Lung (tissue), 11 donors: ENCODE measurements at regions not wholly inside any gene's neighbourhood (a gene's known extent, or its start where the extent isn't known, plus 50 kb on each side); places are given as distances from the start of the nearest gene placed in this dataset.
"Not testable (repeated sequence)": the region's sequence is repeated elsewhere in the genome, so short reads cannot be mapped to it uniquely, and the experiment has no call there.

ENCODE experiments used
- ATAC-seq: fragments of 200-7000 bp; cut with Tn5 transposase; one replicate; pipeline ENCODE4 v1.9.1; 2020; ENCODE audit warnings: moderate number of reproducible peaks; ENCODE audit not compliant: insufficient read depth, low FRiP score
- DNase-seq, 3 donors: peaks; one replicate each; pipeline ENCODE4 v3.0.0-alpha.2; 2013 to 2017
- H3K27ac ChIP-seq, 2 donors: one replicate each; pipeline ENCODE4 v1.5.1; 2013; ENCODE audit warnings: mild to moderate bottlenecking in 2 of 2, moderate library complexity in 2 of 2, control low read depth in 1 of 2, inconsistent platforms in 1 of 2, low read depth in 1 of 2, low read length in 1 of 2
- H3K27me3 ChIP-seq, 3 donors: one replicate each; pipeline ENCODE4 v1.5.1; 2013; ENCODE audit warnings: low read length in 2 of 3; ENCODE audit not compliant: control insufficient read depth in 3 of 3, insufficient read depth in 3 of 3
- H3K36me3 ChIP-seq, 4 donors: one replicate each; pipeline ENCODE4 v1.5.1; 2013; ENCODE audit warnings: low read length in 4 of 4, mild to moderate bottlenecking in 1 of 4, moderate library complexity in 1 of 4; ENCODE audit not compliant: control insufficient read depth in 4 of 4, insufficient read depth in 4 of 4
- H3K4me1 ChIP-seq, 5 donors: one replicate each; pipeline ENCODE4 v1.5.1; 2013; ENCODE audit warnings: low read length in 5 of 5, mild to moderate bottlenecking in 2 of 5, moderate library complexity in 1 of 5; ENCODE audit not compliant: control insufficient read depth in 5 of 5, insufficient read depth in 5 of 5
- H3K4me3 ChIP-seq: one replicate; pipeline ENCODE4 v1.5.1; 2013; ENCODE audit warnings: mild to moderate bottlenecking, control low read depth, moderate library complexity
- H3K9ac ChIP-seq, 2 donors: one replicate each; pipeline ENCODE4 v1.5.1; 2013; ENCODE audit warnings: low read length in 2 of 2, control low read depth in 1 of 2; ENCODE audit not compliant: insufficient read depth in 1 of 2
- H3K9me3 ChIP-seq, 4 donors: one replicate each; pipeline ENCODE4 v1.5.1; 2013; ENCODE audit warnings: low read length in 3 of 4, mild to moderate bottlenecking in 1 of 4, moderate library complexity in 1 of 4; ENCODE audit not compliant: control insufficient read depth in 4 of 4, insufficient read depth in 3 of 4
- WGBS, 2 donors: extraction: QIAGEN DNeasy Blood & Tissue Kit; methylation state at CpG; one replicate each; pipeline ENCODE4 v1.1.7; 2013; 5-methylcytosine and 5-hydroxymethylcytosine counted together
- TF ChIP-seq, protein P1 (sequence below): IDR thresholded peaks from 2 replicates; pipeline ENCODE4 v1.5.1; 2012; ENCODE audit warnings: mild to moderate bottlenecking; ENCODE audit errors: control extremely low read depth, extremely low read depth
- donor health status: control.
- donor health status: control.
- donor health status: Bipolar disorder and iron deficiency.
- donor health status: healthy.
- donor health status: DM: yes; HTN: yes; CAD: no.

DNA sequence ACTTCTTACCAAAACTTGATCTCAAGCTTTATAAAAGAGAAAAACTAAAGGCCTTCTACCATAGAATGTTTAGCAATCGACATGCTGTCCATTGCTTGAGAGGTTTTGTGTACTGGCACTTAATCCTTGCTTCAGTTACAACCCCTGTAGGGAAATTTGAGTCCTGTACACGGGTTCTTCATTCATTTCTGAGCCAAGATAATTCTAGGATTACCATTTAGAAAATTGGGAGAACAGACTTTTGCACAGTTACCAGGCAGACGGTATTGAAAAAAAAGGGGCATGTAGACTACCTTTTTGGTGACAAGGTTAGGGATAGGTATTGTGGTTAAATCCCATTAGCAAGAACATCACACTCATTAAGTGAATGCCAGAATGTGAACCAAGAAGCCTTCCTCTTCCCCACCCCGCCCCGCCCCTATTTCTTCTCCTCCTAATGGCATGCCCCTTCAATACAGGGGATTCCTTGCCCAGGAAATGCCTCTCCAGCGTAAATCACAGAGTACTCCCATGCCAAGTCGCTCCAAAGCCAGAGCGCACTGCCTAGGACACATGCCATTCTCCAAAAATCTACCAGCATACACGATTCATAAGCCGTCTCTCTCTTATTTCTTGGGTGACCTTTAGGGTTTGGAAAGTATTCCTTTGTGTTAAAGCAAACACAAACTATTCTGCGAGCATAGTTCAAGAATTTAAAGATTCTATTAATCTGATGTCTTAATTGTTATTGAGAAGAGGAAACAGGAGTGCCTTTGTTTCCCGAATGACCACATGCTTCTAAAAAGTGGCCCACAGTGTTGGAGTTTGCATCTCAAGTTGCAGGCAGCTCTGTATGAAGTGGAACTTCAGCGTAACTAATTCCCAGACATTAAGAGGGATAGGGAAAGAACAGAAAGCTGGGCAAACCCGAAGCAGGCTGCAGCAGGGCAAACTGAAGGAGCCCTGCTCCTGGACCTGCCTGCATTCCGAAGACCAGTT, 164.0 kb upstream of the NR2F2 start:
- 62 to 65% methylated on average over 15 of the region's 15 CpGs for WGBS, 2 donors
- peak in 1 of 3 donors; percentile 41 for DNase-seq
- no peaks in the 10 kb centered on the region for H3K36me3 ChIP-seq
- peaks cover 3 to 22% (median 6%) of the 10 kb centered on the region in 5 donors for H3K4me1 ChIP-seq
- H3K27ac ChIP-seq, result no peak overlapping the region
- no peak overlapping the region for H3K9ac ChIP-seq
- H3K27me3 ChIP-seq, result no peaks in the 10 kb centered on the region
- H3K9me3 ChIP-seq, result peaks cover 0 to 2% (median 0%) of the 10 kb centered on the region in 4 donors
- TF ChIP-seq, protein P1, sequence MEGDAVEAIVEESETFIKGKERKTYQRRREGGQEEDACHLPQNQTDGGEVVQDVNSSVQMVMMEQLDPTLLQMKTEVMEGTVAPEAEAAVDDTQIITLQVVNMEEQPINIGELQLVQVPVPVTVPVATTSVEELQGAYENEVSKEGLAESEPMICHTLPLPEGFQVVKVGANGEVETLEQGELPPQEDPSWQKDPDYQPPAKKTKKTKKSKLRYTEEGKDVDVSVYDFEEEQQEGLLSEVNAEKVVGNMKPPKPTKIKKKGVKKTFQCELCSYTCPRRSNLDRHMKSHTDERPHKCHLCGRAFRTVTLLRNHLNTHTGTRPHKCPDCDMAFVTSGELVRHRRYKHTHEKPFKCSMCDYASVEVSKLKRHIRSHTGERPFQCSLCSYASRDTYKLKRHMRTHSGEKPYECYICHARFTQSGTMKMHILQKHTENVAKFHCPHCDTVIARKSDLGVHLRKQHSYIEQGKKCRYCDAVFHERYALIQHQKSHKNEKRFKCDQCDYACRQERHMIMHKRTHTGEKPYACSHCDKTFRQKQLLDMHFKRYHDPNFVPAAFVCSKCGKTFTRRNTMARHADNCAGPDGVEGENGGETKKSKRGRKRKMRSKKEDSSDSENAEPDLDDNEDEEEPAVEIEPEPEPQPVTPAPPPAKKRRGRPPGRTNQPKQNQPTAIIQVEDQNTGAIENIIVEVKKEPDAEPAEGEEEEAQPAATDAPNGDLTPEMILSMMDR, result no peak
- no peak overlapping the region for H3K4me3 ChIP-seq
- ATAC-seq, result no peak

DNA sequence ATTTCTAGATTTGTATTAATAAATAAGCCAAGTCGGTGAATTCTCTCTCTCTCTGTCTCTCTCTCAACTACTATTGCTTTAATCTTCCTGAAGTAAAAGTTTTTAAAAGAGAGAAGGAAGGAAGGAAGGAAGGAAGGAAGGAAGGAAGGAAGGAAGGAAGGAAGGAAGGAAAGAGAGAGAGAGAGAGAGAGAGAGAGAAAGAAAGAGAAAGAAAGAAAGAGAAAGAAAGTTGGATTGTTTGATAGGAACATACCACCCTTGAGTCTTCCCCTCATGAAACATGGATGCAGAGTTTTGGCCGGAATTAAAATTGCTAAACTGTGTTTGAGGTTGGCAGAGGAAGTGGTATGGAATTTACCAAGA, 159.9 kb upstream of the NR2F2 start:
- H3K4me3 ChIP-seq, H3K27me3 ChIP-seq, DNase-seq, ATAC-seq, H3K36me3 ChIP-seq, H3K9ac ChIP-seq, H3K9me3 ChIP-seq, H3K27ac ChIP-seq: not testable (repeated sequence)
- 72 to 86% methylated on average over 2 of the region's 2 CpGs for WGBS, 2 donors
- H3K4me1 ChIP-seq, result peaks cover 0 to 30% (median 3%) of the 10 kb centered on the region in 5 donors

- Histone ChIP-seq H3K4me3 (no peak overlapping the region), H3K4me1 (peaks cover 0 to 24% (median 3%) of the 10 kb centered on the region in 5 donors), H3K27me3 (no peaks in the 10 kb centered on the region), H3K27ac (no peak overlapping the region), H3K9ac (no peak overlapping the region), H3K36me3 (no peaks in the 10 kb centered on the region), H3K9me3 (no peaks in the 10 kb centered on the region)
- TF ChIP-seq, protein P1, result no peak
- 43 to 49% methylated on average over 14 of the region's 14 CpGs for WGBS, 2 donors
- no peak for ATAC-seq
- DNase-seq, result peak; percentile 35 to 79 (median 69)
Measured at GRCh38 chr15:96170979-96171739, 159.3 kb upstream of the NR2F2 start.

DNA sequence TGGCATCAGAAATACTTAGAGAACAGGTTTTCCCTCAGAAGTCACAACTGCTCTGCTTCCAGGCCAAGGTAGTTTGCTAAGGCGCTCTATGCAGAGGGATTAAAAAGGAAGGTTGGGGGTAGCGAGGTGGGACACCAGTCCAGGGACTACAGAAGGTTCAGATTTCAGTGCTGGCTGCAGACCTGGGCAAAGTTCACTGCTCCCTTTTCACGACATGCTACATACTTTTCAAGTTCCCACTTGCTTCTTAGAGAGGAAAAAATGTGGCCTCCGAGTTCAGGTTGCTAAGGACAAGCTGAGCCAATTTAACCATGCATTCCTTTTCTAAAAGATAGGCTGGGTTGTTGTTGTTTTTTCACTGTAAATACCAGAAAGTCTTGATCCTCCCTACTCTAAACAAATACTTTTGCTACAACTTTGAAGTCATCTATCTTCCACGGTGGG, 158.6 kb upstream of the NR2F2 start:
- Histone ChIP-seq H3K4me1 (peaks cover 0 to 22% (median 0%) of the 10 kb centered on the region in 5 donors), H3K9ac (no peak overlapping the region), H3K27me3 (no peaks in the 10 kb centered on the region), H3K9me3 (no peaks in the 10 kb centered on the region), H3K27ac (no peak overlapping the region), H3K4me3 (no peak overlapping the region), H3K36me3 (no peaks in the 10 kb centered on the region)
- 42 to 49% methylated on average over 5 of the region's 5 CpGs for WGBS, 2 donors
- ATAC-seq (no peak), DNase-seq (peak in 1 of 3 donors; percentile 35)
- TF ChIP-seq, protein P1, result no peak
